ENCODE measurements at regions not wholly inside any gene's neighbourhood (a gene's known extent, or its start where the extent isn't known, plus 50 kb on each side); places are given as distances from the start of the nearest gene placed in this dataset.

DNA sequence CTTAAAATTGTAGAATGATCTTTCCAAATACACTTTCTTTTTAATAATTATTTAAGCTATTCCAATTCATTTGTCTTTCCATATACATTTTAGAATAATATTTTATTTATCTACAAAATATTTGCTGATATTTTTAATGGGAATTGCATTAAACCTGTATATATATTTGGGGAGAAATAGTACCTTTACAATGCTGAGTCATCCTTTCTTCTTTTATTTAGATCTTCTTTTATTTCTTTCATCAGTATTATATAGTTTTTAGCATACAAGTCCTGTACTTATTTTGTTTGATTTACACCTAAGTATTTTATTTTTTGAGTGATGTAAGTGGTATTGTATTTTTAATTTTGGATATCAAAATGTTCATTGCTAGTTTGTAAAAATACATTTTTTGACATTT, 639.5 kb upstream of the GOT2 start:
- no TSS peak for BruUV-seq (replicated peaks)

DNA sequence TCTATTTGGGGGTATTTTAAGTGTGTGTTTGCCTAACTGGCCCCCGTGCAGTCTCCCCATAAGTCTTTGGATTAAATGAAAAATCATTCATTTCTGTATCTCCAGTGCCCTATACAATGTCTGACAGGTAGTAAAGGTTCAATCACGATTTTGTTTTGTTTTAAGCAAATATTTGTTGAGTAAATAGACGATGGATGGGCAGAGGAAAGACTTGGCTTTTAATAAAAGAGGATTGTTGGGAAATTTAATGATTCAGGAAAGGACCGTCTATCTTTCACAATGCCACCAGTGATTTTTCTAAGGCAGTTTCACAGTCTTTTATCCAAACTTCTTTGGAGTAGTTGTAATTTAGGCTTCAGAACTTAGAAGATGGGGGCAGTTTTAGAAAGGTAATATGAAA, 636.6 kb upstream of the GOT2 start:
- POLR2A ChIA-PET (ENCODE audit: unreplicated experiment) = no interaction called here
- DNase-seq = no peak
- H3K79me2 ChIP-seq (ENCODE audit: low read length) = no peaks in the 10 kb centered on the region
- no peak overlapping the region for H3K27ac ChIP-seq (ENCODE audit: low read length)
- no TSS peak for BruUV-seq (replicated peaks)
- ATAC-seq = no peak
- CTCF ChIA-PET = no interaction called here
- no peak overlapping the region for H2AFZ ChIP-seq (ENCODE audit: low read length)
- no peak overlapping the region for H3K4me3 ChIP-seq (ENCODE audit: low read length)
- H3K9ac ChIP-seq (ENCODE audit: low read length) = no peak overlapping the region
- intact Hi-C loops (cut with micrococcal nuclease) = no loop called here
- no peaks in the 10 kb centered on the region for H3K9me3 ChIP-seq (ENCODE audit: low read length)
- H3K36me3 ChIP-seq (ENCODE audit: low read depth, low read length) = no peaks in the 10 kb centered on the region
- H3K27me3 ChIP-seq (ENCODE audit: low read length) = peaks cover 26% of the 10 kb centered on the region
- H3K9me2 ChIP-seq (replicated peaks; ENCODE audit: low read length) = no peaks in the 10 kb centered on the region
- no peak overlapping the region for H3K4me2 ChIP-seq (ENCODE audit: low read length)
- no peaks in the 10 kb centered on the region for H3F3A ChIP-seq (ENCODE audit: low read length, unreplicated experiment)
- TF ChIP-seq, protein P1, sequence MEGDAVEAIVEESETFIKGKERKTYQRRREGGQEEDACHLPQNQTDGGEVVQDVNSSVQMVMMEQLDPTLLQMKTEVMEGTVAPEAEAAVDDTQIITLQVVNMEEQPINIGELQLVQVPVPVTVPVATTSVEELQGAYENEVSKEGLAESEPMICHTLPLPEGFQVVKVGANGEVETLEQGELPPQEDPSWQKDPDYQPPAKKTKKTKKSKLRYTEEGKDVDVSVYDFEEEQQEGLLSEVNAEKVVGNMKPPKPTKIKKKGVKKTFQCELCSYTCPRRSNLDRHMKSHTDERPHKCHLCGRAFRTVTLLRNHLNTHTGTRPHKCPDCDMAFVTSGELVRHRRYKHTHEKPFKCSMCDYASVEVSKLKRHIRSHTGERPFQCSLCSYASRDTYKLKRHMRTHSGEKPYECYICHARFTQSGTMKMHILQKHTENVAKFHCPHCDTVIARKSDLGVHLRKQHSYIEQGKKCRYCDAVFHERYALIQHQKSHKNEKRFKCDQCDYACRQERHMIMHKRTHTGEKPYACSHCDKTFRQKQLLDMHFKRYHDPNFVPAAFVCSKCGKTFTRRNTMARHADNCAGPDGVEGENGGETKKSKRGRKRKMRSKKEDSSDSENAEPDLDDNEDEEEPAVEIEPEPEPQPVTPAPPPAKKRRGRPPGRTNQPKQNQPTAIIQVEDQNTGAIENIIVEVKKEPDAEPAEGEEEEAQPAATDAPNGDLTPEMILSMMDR (conservative IDR thresholded peaks at IDR 0.05; ENCODE audit: low read depth, low read length) = no peak
- TF ChIP-seq EZH2phosphoT487 (IDR thresholded peaks at IDR 0.05; ENCODE audit: borderline replicate concordance, low read length) = no peak
- no peak for TF ChIP-seq EZH2 (IDR thresholded peaks at IDR 0.05; ENCODE audit: low read length, unreplicated experiment)
- H4K20me1 ChIP-seq (ENCODE audit: low read length) = no peaks in the 10 kb centered on the region
- H3K4me1 ChIP-seq (ENCODE audit: insufficient read depth, low read length) = no peaks in the 10 kb centered on the region

More for the DNA sequence above, 639.5 kb upstream of the GOT2 start:
- H3K27me3 ChIP-seq (ENCODE audit: low read length) = peaks cover 17% of the 10 kb centered on the region
- ChIA-PET POLR2A (ENCODE audit: unreplicated experiment) (no interaction called here), CTCF (no interaction called here)
- ATAC-seq (no peak), DNase-seq (no peak)
- no peaks in the 10 kb centered on the region for H3K79me2 ChIP-seq (ENCODE audit: low read length)
- no peak overlapping the region for H3K27ac ChIP-seq (ENCODE audit: low read length)
- H3K36me3 ChIP-seq (ENCODE audit: low read depth, low read length) = no peaks in the 10 kb centered on the region
- no peaks in the 10 kb centered on the region for H3K4me1 ChIP-seq (ENCODE audit: insufficient read depth, low read length)
- H3K9me3 ChIP-seq (ENCODE audit: low read length) = no peaks in the 10 kb centered on the region
- intact Hi-C loops (cut with micrococcal nuclease) = no loop called here
- no peaks in the 10 kb centered on the region for H3F3A ChIP-seq (ENCODE audit: low read length, unreplicated experiment)
- no peak overlapping the region for H3K4me3 ChIP-seq (ENCODE audit: low read length)
- no peaks in the 10 kb centered on the region for H4K20me1 ChIP-seq (ENCODE audit: low read length)
- no peaks in the 10 kb centered on the region for H3K9me2 ChIP-seq (replicated peaks; ENCODE audit: low read length)
- TF ChIP-seq, protein P1 (conservative IDR thresholded peaks at IDR 0.05; ENCODE audit: low read depth, low read length) = no peak
- TF ChIP-seq EZH2 (IDR thresholded peaks at IDR 0.05; ENCODE audit: low read length, unreplicated experiment) = no peak
- TF ChIP-seq EZH2phosphoT487 (IDR thresholded peaks at IDR 0.05; ENCODE audit: borderline replicate concordance, low read length) = no peak
- no peak overlapping the region for H3K4me2 ChIP-seq (ENCODE audit: low read length)
- no peak overlapping the region for H2AFZ ChIP-seq (ENCODE audit: low read length)
- no peak overlapping the region for H3K9ac ChIP-seq (ENCODE audit: low read length)

DNA sequence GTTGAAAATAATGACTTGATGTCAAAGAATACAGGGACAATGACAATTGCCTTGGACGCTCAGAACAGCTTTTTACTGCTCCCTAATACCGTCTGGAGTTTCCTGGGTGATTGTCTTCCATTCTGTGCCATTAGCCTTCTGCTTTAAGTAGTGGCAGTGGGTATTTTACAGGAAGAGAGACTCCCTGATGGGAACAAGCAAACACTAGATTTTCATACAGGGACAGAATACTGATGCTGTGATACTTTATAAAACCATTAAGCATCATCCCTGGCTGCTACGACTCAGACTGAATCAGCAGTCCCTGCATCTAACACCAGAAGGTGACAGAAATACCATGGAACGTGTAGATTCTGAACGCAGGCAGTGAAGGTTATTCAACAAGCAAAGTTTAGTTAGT, 635.4 kb upstream of the GOT2 start:
- no peak for DNase-seq
- ChIA-PET POLR2A (ENCODE audit: unreplicated experiment) (no interaction called here), CTCF (no interaction called here)
- no peak for TF ChIP-seq EZH2 (IDR thresholded peaks at IDR 0.05; ENCODE audit: low read length, unreplicated experiment)
- TF ChIP-seq EZH2phosphoT487 (IDR thresholded peaks at IDR 0.05; ENCODE audit: borderline replicate concordance, low read length) = no peak
- TF ChIP-seq, protein P1 (conservative IDR thresholded peaks at IDR 0.05; ENCODE audit: low read depth, low read length) = no peak
- Histone ChIP-seq H3K27ac (ENCODE audit: low read length) (no peak overlapping the region), H3F3A (ENCODE audit: low read length, unreplicated experiment) (no peaks in the 10 kb centered on the region), H3K36me3 (ENCODE audit: low read depth, low read length) (no peaks in the 10 kb centered on the region), H3K79me2 (ENCODE audit: low read length) (no peaks in the 10 kb centered on the region), H3K9ac (ENCODE audit: low read length) (no peak overlapping the region), H3K9me3 (ENCODE audit: low read length) (no peaks in the 10 kb centered on the region), H3K27me3 (ENCODE audit: low read length) (peaks cover 26% of the 10 kb centered on the region), H3K4me3 (ENCODE audit: low read length) (no peak overlapping the region), H2AFZ (ENCODE audit: low read length) (no peak overlapping the region), H4K20me1 (ENCODE audit: low read length) (no peaks in the 10 kb centered on the region), H3K9me2 (replicated peaks; ENCODE audit: low read length) (no peaks in the 10 kb centered on the region), H3K4me1 (ENCODE audit: insufficient read depth, low read length) (no peaks in the 10 kb centered on the region), H3K4me2 (ENCODE audit: low read length) (no peak overlapping the region)
- intact Hi-C loops (cut with micrococcal nuclease) = no loop called here
- no peak for ATAC-seq
- BruUV-seq (replicated peaks) = no TSS peak

Measured in PC-3 (cell line).